Esophagus muscularis mucosa (tissue), 3 donors: ENCODE measurements at regions not wholly inside any gene's neighbourhood (a gene's known extent, or its start where the extent isn't known, plus 50 kb on each side); places are given as distances from the start of the nearest gene placed in this dataset.

ENCODE experiments used
- CTCF ChIP-seq, 3 experiments: fragments of 200-600 bp in 2 of 3; fragments of 450-650 bp in 1 of 3; sonication (generic) in 2 of 3; IDR thresholded peaks; one replicate each; pipeline ENCODE4 v1.5.1; 2017 to 2019; ENCODE audit warnings: antibody characterized with exemption in 3 of 3, mild to moderate bottlenecking in 2 of 3, moderate library complexity in 1 of 3
- POLR2AphosphoS5 ChIP-seq, 2 donors: sonication (generic); formaldehyde crosslinking; IDR thresholded peaks; one replicate each; pipeline ENCODE4 v1.6.1; 2017; ENCODE audit warnings: antibody characterized with exemption in 2 of 2

GRCh38 chr7:9523579-9523978 is 1090.2 kb downstream of the NXPH1 start:
- no peak for TF ChIP-seq CTCF (IDR thresholded peaks at IDR 0.05)
- TF ChIP-seq POLR2AphosphoS5 (IDR thresholded peaks at IDR 0.05) = no peak
